HG03060 (cell line): ENCODE measurements at regions not wholly inside any gene's neighbourhood (a gene's known extent, or its start where the extent isn't known, plus 50 kb on each side); places are given as distances from the start of the nearest gene placed in this dataset.

Experiments
- ATAC-seq: cut with Tn5 transposase; IDR thresholded peaks from one replicate; pipeline ENCODE4 v1.9.1; 2021; ENCODE audit warnings: low read depth, moderate number of reproducible peaks; ENCODE audit not compliant: unreplicated experiment

DNA sequence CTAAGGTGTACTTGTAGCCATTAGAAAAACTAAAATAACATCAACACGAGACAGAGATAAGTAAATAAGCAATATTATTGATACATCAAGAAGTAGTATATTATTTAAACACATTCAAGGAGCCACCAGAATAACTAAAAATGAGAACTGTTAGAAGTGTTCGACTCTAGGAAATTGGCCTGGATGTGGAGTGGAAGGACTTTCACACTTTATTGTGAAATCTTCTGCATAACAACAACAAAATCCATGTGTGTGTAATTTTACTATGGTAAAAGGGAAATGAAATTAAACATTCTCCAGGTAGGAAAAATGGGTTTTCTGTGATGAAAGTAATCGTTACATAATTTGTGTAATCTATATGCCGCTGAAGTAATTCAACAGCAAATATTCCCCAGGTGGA lies 96.3 kb upstream of the RNF152 start:
- ATAC-seq: no peak

GRCh38 chr18:61988100-61988499 lies 95.3 kb upstream of the RNF152 start:
- ATAC-seq: no peak

- no peak for ATAC-seq
These were observed 92.9 kb upstream of the RNF152 start for GRCh38 chr18:61985681-61986080.

GRCh38 chr18:61984349-61984748 lies 91.5 kb upstream of the RNF152 start:
- no peak for ATAC-seq

GRCh38 chr18:61982475-61982874 lies 89.7 kb upstream of the RNF152 start:
- ATAC-seq: no peak

GRCh38 chr18:61980355-61980754 lies 87.5 kb upstream of the RNF152 start:
- no peak for ATAC-seq

DNA sequence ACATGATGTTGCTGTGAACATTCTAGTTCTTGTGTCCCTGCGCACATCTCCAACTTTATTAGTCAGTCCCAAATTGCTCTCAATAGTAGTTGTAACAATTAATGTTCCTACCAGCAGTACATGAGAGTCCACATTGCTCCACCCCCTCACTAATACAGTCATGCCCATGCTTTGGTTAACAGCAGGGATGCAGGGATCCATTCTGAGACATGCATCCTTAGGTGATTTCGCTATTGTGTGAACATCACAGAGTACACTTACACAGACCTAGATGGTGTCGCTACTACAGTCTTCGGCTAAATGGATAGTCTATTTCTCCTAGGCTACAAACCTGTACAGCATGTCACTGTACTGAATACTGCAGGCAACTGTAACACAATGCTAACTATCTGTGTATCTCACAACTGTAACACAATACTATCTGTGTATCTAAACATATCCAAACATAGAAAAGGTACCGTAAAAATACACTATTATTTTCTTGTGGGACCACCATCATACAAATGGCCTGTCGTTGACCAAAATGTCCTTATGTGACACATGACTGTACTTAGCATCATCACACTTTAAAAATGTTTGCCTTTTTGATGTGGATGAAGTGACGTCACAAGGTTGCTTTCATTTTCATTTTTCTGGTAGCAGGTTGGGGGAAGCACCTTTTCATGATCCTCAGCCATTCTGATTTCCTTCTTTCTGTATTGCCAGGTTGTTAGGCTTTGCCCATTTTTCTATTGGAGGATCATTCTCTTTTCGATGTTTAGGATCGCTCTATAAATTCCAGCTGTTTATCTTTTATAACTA lies 82.9 kb upstream of the RNF152 start:
- no peak for ATAC-seq

DNA sequence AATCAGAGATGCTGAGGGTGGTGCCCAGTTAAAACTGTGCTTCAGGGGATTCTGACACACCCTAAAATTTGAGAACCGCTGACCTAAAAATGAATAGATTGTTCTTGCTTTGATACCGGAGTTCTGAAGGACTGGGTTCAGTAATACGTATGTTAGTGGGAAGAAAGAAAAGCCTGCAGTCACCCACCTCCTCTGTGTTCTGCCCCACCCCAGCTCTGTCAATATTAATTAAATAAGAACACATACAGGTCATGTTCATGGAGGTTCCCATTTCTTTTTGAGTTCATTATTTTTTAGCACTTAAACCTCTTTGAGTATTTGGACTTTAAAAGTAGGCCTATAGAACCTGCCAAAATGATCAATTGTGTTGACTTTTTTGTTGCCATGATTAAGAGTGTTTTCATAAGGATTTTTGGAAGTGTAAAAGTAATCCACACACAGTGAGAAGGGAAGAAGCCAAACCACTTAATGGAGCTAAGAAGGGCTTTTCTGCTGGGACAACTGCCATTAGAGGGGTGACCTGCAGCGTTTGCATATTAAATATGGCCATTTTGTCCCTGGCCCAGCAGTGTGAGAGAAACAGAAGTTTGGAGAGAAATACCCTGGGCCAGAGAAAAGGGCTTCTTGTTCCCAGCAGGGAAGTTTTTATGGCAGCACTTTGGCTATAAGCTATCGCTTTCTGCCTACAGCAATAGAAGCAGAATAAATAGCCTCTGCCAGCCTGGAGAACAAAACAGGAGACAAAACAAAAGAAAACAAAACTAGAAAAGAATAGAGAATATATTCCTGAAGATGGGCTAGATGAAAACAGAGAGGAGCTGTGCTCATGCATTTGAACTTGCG lies 80.7 kb upstream of the RNF152 start:
- no peak for ATAC-seq

DNA sequence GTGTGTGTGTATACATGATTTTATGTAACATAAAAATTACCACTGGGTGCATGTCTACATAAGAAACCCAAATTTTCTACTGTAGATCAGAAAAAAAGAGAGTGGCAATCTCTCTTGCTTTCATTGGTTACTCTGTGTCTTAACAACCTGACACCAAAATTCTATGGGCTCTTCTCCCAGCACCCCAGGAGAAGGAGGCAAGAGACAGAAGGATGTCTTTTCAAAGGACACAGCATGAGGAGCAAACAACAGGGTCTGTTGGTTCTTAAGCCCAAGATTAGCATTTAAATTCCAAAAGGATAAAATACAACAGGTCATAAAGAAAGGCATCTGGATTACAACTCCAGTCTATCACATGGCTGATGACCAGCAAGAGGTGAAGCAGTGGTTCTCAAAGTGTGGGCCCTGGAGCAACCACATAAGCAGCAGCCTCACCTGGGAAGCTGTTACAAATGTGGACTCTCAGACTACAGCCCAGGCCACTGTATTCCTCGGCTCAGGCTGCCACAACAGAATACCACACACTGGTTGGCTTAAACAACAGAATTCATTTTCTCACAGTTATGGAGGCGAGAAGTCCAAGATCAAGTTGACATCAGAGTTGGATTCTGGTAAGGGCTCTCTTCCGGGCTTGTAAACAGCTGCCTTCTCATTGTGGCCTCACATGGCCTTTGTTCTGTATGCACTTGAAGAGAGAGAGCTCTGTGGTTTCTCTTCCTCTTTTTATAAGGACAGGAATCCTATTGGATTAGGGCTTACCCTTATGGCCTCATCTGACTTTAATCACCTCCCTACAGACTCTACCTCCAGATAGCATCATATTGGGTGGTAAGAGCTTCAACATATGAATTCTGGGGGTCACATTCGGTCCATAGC lies 79.8 kb upstream of the RNF152 start:
- peak; percentile 83 for ATAC-seq

GRCh38 chr18:61967252-61967891 lies 74.6 kb upstream of the RNF152 start:
- no peak for ATAC-seq

GRCh38 chr18:61965311-61965710 lies 72.5 kb upstream of the RNF152 start:
- ATAC-seq: no peak

DNA sequence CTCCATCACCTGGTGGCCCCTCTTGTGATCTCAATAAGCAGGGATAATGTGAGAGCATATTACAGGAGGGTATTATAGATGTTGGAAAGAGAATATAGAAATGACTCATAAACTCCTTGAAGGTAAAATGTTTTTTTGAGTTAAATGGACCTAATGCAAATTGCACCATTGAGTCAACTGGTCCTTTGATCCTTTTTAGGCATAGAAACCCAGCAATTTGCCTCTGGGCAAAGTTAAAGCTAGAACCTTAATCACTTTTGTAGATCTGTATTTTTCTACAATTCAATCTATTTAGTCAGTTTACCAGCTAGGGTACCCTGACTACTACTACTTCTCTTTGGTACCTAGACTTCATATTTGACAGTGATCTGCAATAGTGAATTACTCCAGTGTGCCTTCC lies 71.8 kb upstream of the RNF152 start:
- no peak for ATAC-seq

DNA sequence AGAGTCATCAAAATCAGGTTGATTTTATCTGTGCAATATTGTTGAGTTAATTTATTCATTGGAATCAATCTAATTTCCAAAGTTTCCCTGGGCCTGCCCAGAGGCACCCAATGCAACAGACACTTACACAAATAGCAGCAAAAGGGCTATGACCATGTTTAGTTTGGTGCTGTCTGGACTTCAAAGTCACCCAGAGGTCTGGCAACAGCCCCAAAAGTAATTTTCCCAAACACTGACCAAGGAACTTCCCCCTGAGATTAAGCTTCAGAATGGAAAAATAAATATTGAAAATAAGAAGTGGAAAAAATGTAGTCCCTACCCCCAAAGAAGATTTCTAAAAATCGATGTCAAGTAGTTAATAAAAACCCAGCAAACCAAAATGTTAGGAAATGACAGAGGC lies 70.9 kb upstream of the RNF152 start:
- no peak for ATAC-seq

DNA sequence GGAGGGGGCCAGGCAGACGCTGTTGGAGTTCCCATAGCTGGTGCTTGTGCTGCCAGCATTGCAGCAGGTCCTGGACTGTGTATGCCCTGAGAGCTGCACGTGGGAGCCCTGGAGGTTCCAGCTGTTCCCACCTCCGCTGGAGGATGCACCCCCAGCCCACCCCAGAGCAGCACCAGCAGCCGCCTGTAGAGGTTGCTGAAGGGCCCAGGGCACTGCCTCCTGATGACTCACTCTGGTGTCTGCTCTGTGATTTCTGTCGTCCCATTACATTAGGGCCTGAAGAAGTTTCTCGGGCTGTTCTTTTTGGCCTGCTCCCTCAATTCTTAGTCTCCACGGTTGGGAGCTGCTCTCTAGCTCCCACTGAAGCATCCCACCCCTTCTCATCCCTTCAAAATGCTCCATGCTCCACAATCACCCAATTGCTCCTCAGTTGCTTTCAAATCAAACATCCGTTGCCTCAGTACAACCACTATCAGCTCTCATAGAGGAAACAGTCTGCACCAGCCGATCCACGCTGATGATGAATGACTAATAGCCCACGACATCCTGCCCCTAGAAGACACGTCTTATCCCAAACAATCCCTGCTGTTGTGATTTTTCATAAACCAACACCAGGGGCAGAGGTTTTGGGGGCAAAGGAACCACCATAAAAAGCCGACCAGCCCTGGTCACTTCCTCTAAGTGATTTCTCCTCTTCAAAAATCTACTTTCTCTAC lies 65.2 kb upstream of the RNF152 start:
- no peak for ATAC-seq

DNA sequence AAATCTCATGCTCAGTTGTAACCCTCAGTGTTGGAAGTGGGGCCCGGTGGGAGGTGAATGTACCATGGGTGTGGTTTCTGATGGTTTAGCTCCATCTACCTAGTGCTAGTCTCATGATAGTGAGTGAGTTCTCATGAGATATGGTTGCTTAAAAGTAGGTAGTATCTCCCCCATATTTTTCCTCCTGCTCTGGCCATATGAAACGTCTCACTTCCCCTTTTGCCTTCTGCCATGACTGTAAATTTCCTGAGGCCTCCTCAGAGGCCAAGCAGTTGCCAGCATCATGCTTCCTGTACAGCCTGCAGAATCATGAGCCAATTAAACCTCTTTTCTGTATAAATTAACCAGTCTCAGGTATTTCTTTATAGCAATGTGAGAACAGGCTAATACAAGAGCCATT lies 62.8 kb upstream of the RNF152 start:
- peak; percentile 43 for ATAC-seq

DNA sequence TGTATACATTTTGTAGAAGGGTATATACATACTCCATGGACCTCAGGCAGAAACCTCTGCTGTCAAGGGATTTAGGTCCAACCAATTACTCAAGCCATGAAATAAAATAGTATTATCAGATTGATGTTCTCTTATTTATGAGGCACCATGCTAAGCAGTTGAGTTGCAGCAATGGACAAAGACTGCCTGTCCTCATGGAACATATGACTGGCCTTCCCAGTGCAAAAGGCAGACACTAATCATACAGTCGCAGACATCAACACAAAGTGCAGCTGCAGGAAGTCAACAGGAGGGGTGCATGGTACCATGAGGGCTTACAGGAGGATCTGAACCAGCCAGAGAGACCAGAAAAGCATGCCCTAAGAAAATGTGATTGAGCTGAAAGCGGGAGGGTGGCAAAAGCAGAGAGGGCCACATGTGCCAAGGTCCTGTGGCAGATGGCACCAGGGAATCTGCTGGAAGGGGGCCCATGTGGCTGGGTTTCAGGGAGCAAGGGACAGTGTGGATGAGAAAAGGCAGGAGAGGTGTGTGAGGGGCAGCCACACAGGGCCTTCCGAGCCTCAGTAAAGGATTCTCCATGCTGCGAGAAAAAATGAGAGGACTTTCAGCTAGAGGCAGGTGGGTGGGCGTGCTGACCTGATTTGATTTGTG lies 61.4 kb upstream of the RNF152 start:
- no peak for ATAC-seq

GRCh38 chr18:61953641-61954040 lies 60.8 kb upstream of the RNF152 start:
- no peak for ATAC-seq

DNA sequence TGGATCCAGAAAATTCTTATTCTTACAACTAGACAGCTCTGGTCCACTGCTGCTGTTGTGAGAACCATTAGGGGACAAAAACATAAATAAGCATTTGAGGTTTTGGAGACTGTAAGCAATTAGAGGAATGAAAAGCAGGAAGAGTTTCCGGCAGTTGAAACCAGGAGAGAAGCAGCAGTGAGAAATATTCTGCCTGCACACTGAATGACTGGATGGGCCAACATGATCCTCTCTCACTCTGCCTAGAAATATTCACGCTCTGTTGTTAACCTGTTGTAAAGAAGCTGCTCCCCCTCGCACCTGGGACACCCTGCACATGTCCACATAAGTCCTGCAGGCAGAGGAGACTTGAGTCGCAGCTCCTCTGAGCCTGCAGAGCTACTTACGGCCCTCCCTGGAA lies 60.4 kb upstream of the RNF152 start:
- no peak for ATAC-seq

DNA sequence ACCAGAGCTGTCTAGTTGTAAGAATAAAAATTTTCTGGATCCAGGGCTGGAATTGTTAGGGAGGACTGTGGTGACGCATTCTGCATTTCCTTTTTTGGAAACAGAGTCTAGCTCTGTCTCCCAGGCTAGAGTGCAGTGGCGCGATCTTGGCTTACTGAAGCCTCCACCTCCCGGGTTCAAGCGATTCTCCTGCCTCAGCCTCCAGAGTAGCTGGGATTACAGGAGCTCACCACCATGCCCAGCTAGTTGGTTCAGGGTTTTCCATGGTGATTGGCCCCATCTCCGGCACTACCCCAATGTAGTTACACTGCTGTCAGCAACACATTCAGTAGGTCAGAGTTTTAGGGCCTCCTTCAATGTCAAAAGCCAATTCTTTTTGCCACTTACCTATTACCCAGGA lies 58.6 kb upstream of the RNF152 start:
- ATAC-seq: no peak
